ENCODE measurements at regions not wholly inside any gene's neighbourhood (a gene's known extent, or its start where the extent isn't known, plus 50 kb on each side); places are given as distances from the start of the nearest gene placed in this dataset.

GRCh38 chr20:57808264-57809070 lies 98.7 kb upstream of the PMEPA1 start:
- Histone ChIP-seq H3K27me3 (no peaks in the 10 kb centered on the region), H3K27ac (no peak overlapping the region), H3K9me3 (no peaks in the 10 kb centered on the region), H3K4me1 (peaks cover 0 to 12% of the 10 kb centered on the region in 2 donors), H3K36me3 (no peaks in the 10 kb centered on the region), H3K4me3 (no peak overlapping the region)
- no peak for DNase-seq (ENCODE audit: low spot score)
- TF ChIP-seq, protein P1, sequence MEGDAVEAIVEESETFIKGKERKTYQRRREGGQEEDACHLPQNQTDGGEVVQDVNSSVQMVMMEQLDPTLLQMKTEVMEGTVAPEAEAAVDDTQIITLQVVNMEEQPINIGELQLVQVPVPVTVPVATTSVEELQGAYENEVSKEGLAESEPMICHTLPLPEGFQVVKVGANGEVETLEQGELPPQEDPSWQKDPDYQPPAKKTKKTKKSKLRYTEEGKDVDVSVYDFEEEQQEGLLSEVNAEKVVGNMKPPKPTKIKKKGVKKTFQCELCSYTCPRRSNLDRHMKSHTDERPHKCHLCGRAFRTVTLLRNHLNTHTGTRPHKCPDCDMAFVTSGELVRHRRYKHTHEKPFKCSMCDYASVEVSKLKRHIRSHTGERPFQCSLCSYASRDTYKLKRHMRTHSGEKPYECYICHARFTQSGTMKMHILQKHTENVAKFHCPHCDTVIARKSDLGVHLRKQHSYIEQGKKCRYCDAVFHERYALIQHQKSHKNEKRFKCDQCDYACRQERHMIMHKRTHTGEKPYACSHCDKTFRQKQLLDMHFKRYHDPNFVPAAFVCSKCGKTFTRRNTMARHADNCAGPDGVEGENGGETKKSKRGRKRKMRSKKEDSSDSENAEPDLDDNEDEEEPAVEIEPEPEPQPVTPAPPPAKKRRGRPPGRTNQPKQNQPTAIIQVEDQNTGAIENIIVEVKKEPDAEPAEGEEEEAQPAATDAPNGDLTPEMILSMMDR (IDR thresholded peaks at IDR 0.05) = no peak

DNA sequence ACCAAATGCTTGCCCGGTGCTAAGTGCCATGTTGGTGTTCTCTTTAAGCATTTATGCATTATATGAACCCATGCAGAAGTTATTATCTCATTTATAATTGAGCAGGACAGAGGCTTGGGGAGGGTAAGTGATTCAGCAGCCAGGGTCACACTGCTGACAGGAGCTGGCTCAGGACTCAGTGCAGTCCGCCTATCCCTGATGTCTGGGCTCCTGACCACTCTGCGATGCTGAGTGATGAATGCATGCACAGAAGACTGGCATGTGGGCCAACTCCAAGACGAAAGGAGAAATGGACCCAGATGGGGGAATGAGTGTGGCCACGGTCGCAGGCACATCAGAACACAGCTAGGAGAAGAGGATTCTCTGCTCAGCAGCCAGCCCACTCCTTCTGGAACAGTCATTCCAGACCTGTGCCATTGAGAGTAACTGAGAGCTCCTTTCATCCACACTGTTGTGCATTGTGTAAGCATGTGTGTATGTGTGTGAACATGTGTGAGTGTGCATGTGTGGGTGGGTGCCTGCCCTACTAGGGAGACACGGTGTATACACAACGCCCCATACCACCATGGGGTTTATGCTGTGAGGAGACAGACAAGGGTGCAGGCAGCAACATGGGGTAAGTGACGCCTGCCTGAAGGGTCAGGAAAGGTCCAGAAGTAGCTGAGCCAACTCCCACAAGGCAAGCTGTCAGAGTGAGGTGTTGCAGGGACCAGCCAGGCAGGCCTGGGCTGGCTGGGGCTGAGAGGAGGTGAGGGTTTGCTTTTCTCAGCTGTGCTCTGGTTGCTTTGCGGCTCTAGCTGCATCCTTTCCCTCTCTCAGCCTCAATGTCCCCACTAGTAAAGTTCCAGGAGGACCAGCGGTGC lies 97.8 kb upstream of the PMEPA1 start:
- TF ChIP-seq, protein P1 (IDR thresholded peaks at IDR 0.05) = no peak
- no peak for DNase-seq (ENCODE audit: low spot score)
- no peak overlapping the region for H3K27ac ChIP-seq
- no peaks in the 10 kb centered on the region for H3K9me3 ChIP-seq
- no peaks in the 10 kb centered on the region for H3K36me3 ChIP-seq
- H3K27me3 ChIP-seq = no peaks in the 10 kb centered on the region
- H3K4me3 ChIP-seq = no peak overlapping the region
- H3K4me1 ChIP-seq = peaks cover 0 to 12% of the 10 kb centered on the region in 2 donors

- no peaks in the 10 kb centered on the region for H3K36me3 ChIP-seq
- TF ChIP-seq, protein P1 (IDR thresholded peaks at IDR 0.05) = no peak
- H3K9me3 ChIP-seq = no peaks in the 10 kb centered on the region
- no peaks in the 10 kb centered on the region for H3K27me3 ChIP-seq
- no peak overlapping the region for H3K27ac ChIP-seq
- H3K4me1 ChIP-seq = peaks cover 0 to 12% of the 10 kb centered on the region in 2 donors
- no peak overlapping the region for H3K4me3 ChIP-seq
- DNase-seq (ENCODE audit: low spot score) = no peak
Measured at GRCh38 chr20:57806975-57807374, 97.2 kb upstream of the PMEPA1 start.

DNA sequence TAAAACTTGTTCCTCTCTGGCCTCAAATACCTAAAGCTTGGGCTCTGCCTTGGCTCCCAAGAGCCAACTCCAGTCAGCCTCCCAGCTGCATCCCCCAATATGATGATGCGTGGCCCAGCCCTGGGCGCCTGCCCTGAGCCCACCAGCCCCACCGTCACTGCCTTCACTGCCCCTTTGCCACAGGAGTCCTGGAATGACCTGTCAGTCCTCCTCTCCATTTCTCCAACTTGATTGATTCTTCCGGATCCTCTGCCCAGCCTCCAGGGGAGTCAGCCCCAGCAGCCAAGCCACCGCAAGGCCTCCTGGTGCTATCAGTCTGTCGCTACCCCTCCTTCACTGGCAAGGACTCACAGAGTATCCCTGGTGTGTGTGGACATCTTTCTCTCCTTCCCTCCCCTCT lies 96.7 kb upstream of the PMEPA1 start:
- TF ChIP-seq, protein P1 (IDR thresholded peaks at IDR 0.05) = no peak
- Histone ChIP-seq H3K4me1 (peaks cover 0 to 12% of the 10 kb centered on the region in 2 donors), H3K36me3 (no peaks in the 10 kb centered on the region), H3K9me3 (no peaks in the 10 kb centered on the region), H3K27ac (no peak overlapping the region), H3K4me3 (no peak overlapping the region), H3K27me3 (no peaks in the 10 kb centered on the region)
- DNase-seq (ENCODE audit: low spot score) = no peak

GRCh38 chr20:57805747-57806146 lies 95.9 kb upstream of the PMEPA1 start:
- Histone ChIP-seq H3K4me3 (no peak overlapping the region), H3K27me3 (no peaks in the 10 kb centered on the region), H3K4me1 (peaks cover 0 to 12% of the 10 kb centered on the region in 2 donors), H3K36me3 (no peaks in the 10 kb centered on the region), H3K27ac (no peak overlapping the region), H3K9me3 (no peaks in the 10 kb centered on the region)
- no peak for DNase-seq (ENCODE audit: low spot score)
- TF ChIP-seq, protein P1 (IDR thresholded peaks at IDR 0.05) = no peak
